ENCODE measurements at regions not wholly inside any gene's neighbourhood (a gene's known extent, or its start where the extent isn't known, plus 50 kb on each side); places are given as distances from the start of the nearest gene placed in this dataset.

DNA sequence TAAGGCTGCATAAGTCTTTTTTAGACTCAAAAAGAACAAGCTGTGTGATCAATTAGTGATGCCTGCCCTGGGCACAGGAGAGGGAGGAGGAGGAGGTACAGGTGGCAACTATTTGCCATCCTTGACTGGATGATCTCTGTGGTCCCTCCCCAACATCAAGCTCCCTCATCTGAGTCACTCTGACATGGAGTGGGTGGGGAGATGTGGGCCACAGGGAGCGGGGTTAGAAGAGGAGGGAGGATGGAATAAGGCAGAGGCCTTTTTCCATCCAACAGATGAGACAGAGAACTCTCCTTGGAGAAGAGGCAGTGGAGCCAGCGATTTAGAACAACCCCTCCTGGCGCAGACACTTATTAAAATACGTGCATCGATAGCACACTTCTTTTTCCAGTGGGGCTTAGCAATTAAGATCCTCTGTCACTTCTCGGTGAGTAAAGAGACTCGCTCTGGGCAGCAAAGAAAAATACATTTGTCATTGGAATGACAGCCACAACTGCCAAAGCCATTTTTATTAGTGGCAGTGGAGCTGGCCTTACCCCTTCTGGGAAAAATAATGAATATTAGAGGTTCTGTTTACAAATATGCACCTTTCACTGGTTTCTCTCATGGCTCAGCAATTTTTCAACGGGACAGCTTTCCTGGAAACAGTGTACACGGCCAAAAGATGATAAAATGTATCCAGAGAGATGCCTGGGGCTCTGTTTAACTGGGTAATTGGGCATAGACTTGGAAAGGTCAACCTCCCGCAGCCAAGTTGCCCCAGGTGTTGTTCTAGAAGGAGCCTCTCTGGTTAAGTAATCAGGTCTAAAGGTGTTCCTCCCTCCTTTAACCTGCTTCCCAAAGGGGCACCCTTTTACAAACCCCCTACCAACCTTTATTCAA, 238.4 kb upstream of the CXCR4 start:
- no peak overlapping the region for H3K4me3 ChIP-seq (ENCODE audit: low read length)
- DNase-seq: no peak
- H3K36me3 ChIP-seq (ENCODE audit: insufficient read depth, low read length): no peaks in the 10 kb centered on the region
- no peak overlapping the region for H3K27ac ChIP-seq (ENCODE audit: low read depth, low read length)
- no peaks in the 10 kb centered on the region for H3K9me3 Mint-ChIP-seq
- ChIA-PET POLR2A (interaction anchor here (0.7 kb wide), 1 partner anchor 300 kb away, joined by 5 read pairs; no protein-coding TSS in a partner anchor), CTCF (interaction anchor here (1.9 kb wide), 1 partner anchor 20 kb away, joined by 4 read pairs; no protein-coding TSS in a partner anchor)
- peaks cover 0 to 1% of the 10 kb centered on the region in 2 donors for H3K27me3 Mint-ChIP-seq
- peaks cover 0 to 13% (median 0%) of the 10 kb centered on the region in 3 donors for H3K4me1 Mint-ChIP-seq
- peak overlapping the region in 4 of 8 donors; percentile 6 to 76 (median 60) for H3K27ac Mint-ChIP-seq
- H3K36me3 Mint-ChIP-seq: no peaks in the 10 kb centered on the region
- H3K27me3 ChIP-seq (ENCODE audit: insufficient read depth, low read length, poor library complexity, severe bottlenecking): no peaks in the 10 kb centered on the region
- H3K9me3 ChIP-seq (ENCODE audit: low read length): no peaks in the 10 kb centered on the region
- no peaks in the 10 kb centered on the region for H3K4me1 ChIP-seq (ENCODE audit: insufficient read depth, low read length)
- H3K4me3 Mint-ChIP-seq: no peak overlapping the region

GRCh38 chr2:136351684-136352083, 233.7 kb upstream of the CXCR4 start:
- peak overlapping the region in 1 of 7 donors; percentile 54 for H3K4me3 Mint-ChIP-seq
- POLR2A ChIA-PET: interaction anchor here (0.6 kb wide), 1 partner anchor 295 kb away, joined by 6 read pairs; no protein-coding TSS in a partner anchor

GRCh38 chr2:136347981-136348380, 230.0 kb upstream of the CXCR4 start:
- Mint-ChIP-seq H3K4me1 (peaks cover 0 to 6% (median 0%) of the 10 kb centered on the region in 3 donors), H3K27me3 (peaks cover 0 to 1% of the 10 kb centered on the region in 2 donors), H3K4me3 (no peak overlapping the region), H3K27ac (peak overlapping the region in 1 of 8 donors; percentile 44), H3K9me3 (peaks cover 3 to 10% (median 8%) of the 10 kb centered on the region in 5 donors), H3K36me3 (peaks cover 0 to 9% (median 4%) of the 10 kb centered on the region in 3 donors)
- no peak overlapping the region for H3K4me3 ChIP-seq (ENCODE audit: low read length)
- no peaks in the 10 kb centered on the region for H3K27me3 ChIP-seq (ENCODE audit: insufficient read depth, low read length, poor library complexity, severe bottlenecking)
- H3K4me1 ChIP-seq (ENCODE audit: insufficient read depth, low read length): no peaks in the 10 kb centered on the region
- no peak overlapping the region for H3K27ac ChIP-seq (ENCODE audit: low read depth, low read length)
- ChIA-PET CTCF (no interaction called here), POLR2A (no interaction called here)
- no peaks in the 10 kb centered on the region for H3K36me3 ChIP-seq (ENCODE audit: insufficient read depth, low read length)
- DNase-seq: no peak
- H3K9me3 ChIP-seq (ENCODE audit: low read length): no peaks in the 10 kb centered on the region

More at GRCh38 chr2:136351684-136352083, 233.7 kb upstream of the CXCR4 start:
- H3K4me1 ChIP-seq (ENCODE audit: insufficient read depth, low read length): no peaks in the 10 kb centered on the region
- H3K4me3 ChIP-seq (ENCODE audit: low read length): no peak overlapping the region
- no peak for DNase-seq
- H3K36me3 Mint-ChIP-seq: peaks cover 0 to 9% (median 4%) of the 10 kb centered on the region in 3 donors
- H3K9me3 ChIP-seq (ENCODE audit: low read length): no peaks in the 10 kb centered on the region
- H3K36me3 ChIP-seq (ENCODE audit: insufficient read depth, low read length): no peaks in the 10 kb centered on the region
- peak overlapping the region in 1 of 8 donors; percentile 44 for H3K27ac Mint-ChIP-seq
- H3K27me3 Mint-ChIP-seq: peaks cover 0 to 1% of the 10 kb centered on the region in 2 donors
- CTCF ChIA-PET: interaction anchor here (1.0 kb wide), 1 partner anchor 219 kb away, joined by 3 read pairs; no protein-coding TSS in a partner anchor
- H3K27me3 ChIP-seq (ENCODE audit: insufficient read depth, low read length, poor library complexity, severe bottlenecking): no peaks in the 10 kb centered on the region
- H3K9me3 Mint-ChIP-seq: peaks cover 3 to 10% (median 8%) of the 10 kb centered on the region in 5 donors
- no peak overlapping the region for H3K27ac ChIP-seq (ENCODE audit: low read depth, low read length)
- H3K4me1 Mint-ChIP-seq: peaks cover 0 to 6% (median 0%) of the 10 kb centered on the region in 3 donors

- Mint-ChIP-seq H3K27me3 (no peaks in the 10 kb centered on the region), H3K27ac (no peak overlapping the region), H3K9me3 (no peaks in the 10 kb centered on the region), H3K4me3 (no peak overlapping the region), H3K4me1 (no peaks in the 10 kb centered on the region), H3K36me3 (peaks cover 0 to 4% (median 0%) of the 10 kb centered on the region in 3 donors)
- Histone ChIP-seq H3K27me3 (ENCODE audit: insufficient read depth, low read length, poor library complexity, severe bottlenecking) (no peaks in the 10 kb centered on the region), H3K4me3 (ENCODE audit: low read length) (no peak overlapping the region), H3K27ac (ENCODE audit: low read depth, low read length) (no peak overlapping the region), H3K4me1 (ENCODE audit: insufficient read depth, low read length) (no peaks in the 10 kb centered on the region), H3K36me3 (ENCODE audit: insufficient read depth, low read length) (no peaks in the 10 kb centered on the region), H3K9me3 (ENCODE audit: low read length) (no peaks in the 10 kb centered on the region)
- DNase-seq: no peak
- ChIA-PET POLR2A (no interaction called here), CTCF (interaction anchor here (1.4 kb wide), 1 partner anchor 9 kb away, joined by 3 read pairs; no protein-coding TSS in a partner anchor)
Observed at GRCh38 chr2:136344339-136344738, 226.4 kb upstream of the CXCR4 start.

DNA sequence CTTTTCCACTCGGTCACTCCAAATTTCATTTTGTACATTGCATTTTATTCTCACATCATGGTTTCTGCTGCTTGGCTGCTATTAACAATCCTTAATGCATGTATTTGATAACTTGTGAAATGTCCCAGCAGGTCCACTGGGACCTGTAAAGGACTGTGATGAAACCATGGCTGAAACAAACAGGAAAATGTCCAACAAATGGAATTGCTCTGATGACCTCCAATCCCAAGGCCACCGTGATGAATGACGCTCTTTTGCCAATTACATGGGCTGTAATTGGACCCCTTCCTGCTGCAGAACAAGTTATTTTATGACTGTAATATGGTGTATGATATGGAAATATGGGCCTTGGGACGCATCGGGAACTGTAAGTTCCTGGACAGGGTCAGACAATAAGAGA, 224.2 kb upstream of the CXCR4 start:
- no peak for DNase-seq
- Mint-ChIP-seq H3K27me3 (no peaks in the 10 kb centered on the region), H3K4me1 (no peaks in the 10 kb centered on the region), H3K27ac (no peak overlapping the region), H3K36me3 (peaks cover 0 to 4% (median 0%) of the 10 kb centered on the region in 3 donors), H3K9me3 (no peaks in the 10 kb centered on the region), H3K4me3 (no peak overlapping the region)
- Histone ChIP-seq H3K27ac (ENCODE audit: low read depth, low read length) (no peak overlapping the region), H3K9me3 (ENCODE audit: low read length) (no peaks in the 10 kb centered on the region), H3K4me3 (ENCODE audit: low read length) (no peak overlapping the region), H3K36me3 (ENCODE audit: insufficient read depth, low read length) (no peaks in the 10 kb centered on the region), H3K4me1 (ENCODE audit: insufficient read depth, low read length) (no peaks in the 10 kb centered on the region), H3K27me3 (ENCODE audit: insufficient read depth, low read length, poor library complexity, severe bottlenecking) (no peaks in the 10 kb centered on the region)
- ChIA-PET CTCF (no interaction called here), POLR2A (no interaction called here)

DNA sequence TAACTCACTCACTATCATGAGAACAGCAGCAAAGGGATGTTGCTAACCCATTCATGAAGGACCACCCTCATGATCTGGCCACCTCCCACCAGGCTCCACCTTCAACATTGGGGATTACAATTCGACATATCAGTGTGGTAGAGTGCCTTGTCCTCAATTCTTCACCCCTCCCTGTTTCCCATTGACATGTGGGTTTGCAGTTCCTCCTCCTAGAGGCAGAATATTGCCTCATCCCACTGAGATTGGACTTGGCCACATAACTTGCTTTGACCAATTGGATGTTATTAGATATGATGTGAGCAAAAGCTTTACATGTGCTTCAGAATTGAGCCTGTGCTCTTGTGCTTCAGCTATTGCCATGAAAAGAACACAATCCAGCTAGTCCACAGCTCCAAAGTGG, 217.0 kb upstream of the CXCR4 start:
- Mint-ChIP-seq H3K9me3 (no peaks in the 10 kb centered on the region), H3K27me3 (no peaks in the 10 kb centered on the region), H3K27ac (peak overlapping the region in 3 of 8 donors; percentile 13 to 51 (median 14)), H3K36me3 (no peaks in the 10 kb centered on the region), H3K4me1 (peaks cover 0 to 4% (median 4%) of the 10 kb centered on the region in 3 donors), H3K4me3 (no peak overlapping the region)
- Histone ChIP-seq H3K36me3 (ENCODE audit: insufficient read depth, low read length) (no peaks in the 10 kb centered on the region), H3K4me3 (ENCODE audit: low read length) (no peak overlapping the region), H3K27ac (ENCODE audit: low read depth, low read length) (no peak overlapping the region), H3K27me3 (ENCODE audit: insufficient read depth, low read length, poor library complexity, severe bottlenecking) (no peaks in the 10 kb centered on the region), H3K4me1 (ENCODE audit: insufficient read depth, low read length) (no peaks in the 10 kb centered on the region), H3K9me3 (ENCODE audit: low read length) (no peaks in the 10 kb centered on the region)
- POLR2A ChIA-PET: no interaction called here
- DNase-seq: no peak
- CTCF ChIA-PET: no interaction called here

DNA sequence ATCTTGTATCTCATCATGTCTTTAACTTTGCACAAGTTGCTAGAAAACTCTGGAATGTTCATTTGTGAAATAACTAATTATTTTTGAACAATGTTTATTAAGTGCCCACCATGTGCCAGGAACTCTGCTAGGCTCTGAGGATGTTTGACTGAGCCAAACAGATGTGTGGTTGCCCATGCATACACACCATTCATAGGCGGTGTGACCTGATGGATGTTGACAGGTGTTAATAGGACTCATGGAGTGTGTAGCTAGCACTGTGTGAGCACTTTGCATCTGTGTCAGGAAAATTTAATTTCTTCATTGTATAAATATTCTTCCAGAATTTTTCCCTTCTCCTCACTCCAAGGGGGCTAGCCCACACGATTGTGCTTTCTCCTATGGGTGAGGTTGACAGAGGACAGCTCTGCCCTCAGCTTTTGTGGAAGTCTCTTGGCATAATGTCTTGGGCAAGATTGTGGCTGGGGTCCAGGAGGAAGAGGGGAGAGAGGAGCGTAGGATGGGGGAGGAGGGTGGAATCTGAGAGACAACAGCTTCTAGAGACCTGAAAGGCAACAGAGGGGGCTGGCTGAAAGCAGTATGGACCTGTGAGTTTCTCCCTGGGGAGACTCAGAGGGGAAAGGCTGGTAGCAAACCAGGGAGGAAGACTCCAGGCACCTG, 214.6 kb upstream of the CXCR4 start:
- H3K9me3 ChIP-seq (ENCODE audit: low read length): no peaks in the 10 kb centered on the region
- POLR2A ChIA-PET: interaction anchor here (0.6 kb wide), 1 partner anchor 13 kb away, joined by 5 read pairs; no protein-coding TSS in a partner anchor
- Mint-ChIP-seq H3K4me3 (no peak overlapping the region), H3K4me1 (peaks cover 10 to 21% (median 19%) of the 10 kb centered on the region in 3 donors), H3K27ac (peak overlapping the region in 3 of 8 donors; percentile 9 to 65 (median 62)), H3K9me3 (no peaks in the 10 kb centered on the region), H3K27me3 (no peaks in the 10 kb centered on the region), H3K36me3 (no peaks in the 10 kb centered on the region)
- no peak for DNase-seq
- H3K27me3 ChIP-seq (ENCODE audit: insufficient read depth, low read length, poor library complexity, severe bottlenecking): no peaks in the 10 kb centered on the region
- H3K27ac ChIP-seq (ENCODE audit: low read depth, low read length): no peak overlapping the region
- peaks cover 11% of the 10 kb centered on the region for H3K4me1 ChIP-seq (ENCODE audit: insufficient read depth, low read length)
- no peak overlapping the region for H3K4me3 ChIP-seq (ENCODE audit: low read length)
- CTCF ChIA-PET: interaction anchor here (1.3 kb wide), 1 partner anchor 17 kb away, joined by 3 read pairs; no protein-coding TSS in a partner anchor
- H3K36me3 ChIP-seq (ENCODE audit: insufficient read depth, low read length): no peaks in the 10 kb centered on the region

- H3K27me3 Mint-ChIP-seq: no peaks in the 10 kb centered on the region
- CTCF ChIA-PET: no interaction called here
- POLR2A ChIA-PET: no interaction called here
- no peak overlapping the region for H3K4me3 Mint-ChIP-seq
- H3K4me3 ChIP-seq (ENCODE audit: low read length): no peak overlapping the region
- H3K9me3 ChIP-seq (ENCODE audit: low read length): no peaks in the 10 kb centered on the region
- DNase-seq: no peak
- no peak overlapping the region for H3K27ac ChIP-seq (ENCODE audit: low read depth, low read length)
- peaks cover 18% of the 10 kb centered on the region for H3K4me1 ChIP-seq (ENCODE audit: insufficient read depth, low read length)
- no peaks in the 10 kb centered on the region for H3K36me3 ChIP-seq (ENCODE audit: insufficient read depth, low read length)
- H3K4me1 Mint-ChIP-seq: peaks cover 19 to 33% (median 31%) of the 10 kb centered on the region in 3 donors
- no peaks in the 10 kb centered on the region for H3K36me3 Mint-ChIP-seq
- no peaks in the 10 kb centered on the region for H3K27me3 ChIP-seq (ENCODE audit: insufficient read depth, low read length, poor library complexity, severe bottlenecking)
- peak overlapping the region in 5 of 8 donors; percentile 25 to 61 (median 43) for H3K27ac Mint-ChIP-seq
- H3K9me3 Mint-ChIP-seq: no peaks in the 10 kb centered on the region
Observed at GRCh38 chr2:136331226-136331625, 213.3 kb upstream of the CXCR4 start.

Measured in CD8-positive, alpha-beta memory T cell (primary cell).